ENCODE measurements at regions not wholly inside any gene's neighbourhood (a gene's known extent, or its start where the extent isn't known, plus 50 kb on each side); places are given as distances from the start of the nearest gene placed in this dataset.
A peak's percentile ranks its signal among the peaks of the same experiment; 100 is the strongest.

GRCh38 chr11:95674657-95675358 is 114.8 kb downstream of the FAM76B start:
- Histone ChIP-seq H4K20me1 (ENCODE audit: low read depth) (no peaks in the 10 kb centered on the region), H2AFZ (replicated peaks) (peak overlapping the region; percentile 5), H3K4me3 (no peak overlapping the region), H3K27me3 (no peaks in the 10 kb centered on the region), H3K9ac (no peak overlapping the region), H3K4me1 (peaks cover 28% of the 10 kb centered on the region), H3F3A (ENCODE audit: low read depth) (peaks cover 16% of the 10 kb centered on the region), H3K27ac (peak overlapping the region; percentile 60), H3K9me3 (ENCODE audit: low read depth) (no peaks in the 10 kb centered on the region), H3K4me2 (peak overlapping the region; percentile 33), H3K36me3 (no peaks in the 10 kb centered on the region), H3K79me2 (ENCODE audit: low read depth) (no peaks in the 10 kb centered on the region)
- Mint-ChIP-seq H3K4me3 (no peak overlapping the region), H3K27me3 (ENCODE audit: insufficient read depth, low read depth) (no peaks in the 10 kb centered on the region), H3K36me3 (no peaks in the 10 kb centered on the region), H3K4me1 (peaks cover 13% of the 10 kb centered on the region), H3K27ac (peak overlapping the region; percentile 33), H3K9me3 (no peaks in the 10 kb centered on the region)
- DNase-seq (ENCODE audit: low spot score): no peak
- TF ChIP-seq EZH2phosphoT487 (IDR thresholded peaks at IDR 0.05) (no peak), EZH2 (IDR thresholded peaks at IDR 0.05) (no peak), CTCF (IDR thresholded peaks at IDR 0.05) (no peak)

- Mint-ChIP-seq H3K36me3 (no peaks in the 10 kb centered on the region), H3K4me3 (no peak overlapping the region), H3K27ac (no peak overlapping the region), H3K9me3 (no peaks in the 10 kb centered on the region), H3K4me1 (peaks cover 13% of the 10 kb centered on the region), H3K27me3 (ENCODE audit: insufficient read depth, low read depth) (no peaks in the 10 kb centered on the region)
- no peaks in the 10 kb centered on the region for H3K36me3 ChIP-seq
- TF ChIP-seq CTCF (IDR thresholded peaks at IDR 0.05) (no peak), EZH2 (IDR thresholded peaks at IDR 0.05) (no peak), EZH2phosphoT487 (IDR thresholded peaks at IDR 0.05) (no peak)
- no peaks in the 10 kb centered on the region for H3K79me2 ChIP-seq (ENCODE audit: low read depth)
- no peak for DNase-seq (ENCODE audit: low spot score)
- H3K9ac ChIP-seq: no peak overlapping the region
- no peak overlapping the region for H3K27ac ChIP-seq
- peaks cover 18% of the 10 kb centered on the region for H3K4me1 ChIP-seq
- H3K27me3 ChIP-seq: no peaks in the 10 kb centered on the region
- no peak overlapping the region for H2AFZ ChIP-seq (replicated peaks)
- no peak overlapping the region for H3K4me2 ChIP-seq
- H3K4me3 ChIP-seq: no peak overlapping the region
- H3F3A ChIP-seq (ENCODE audit: low read depth): peaks cover 16% of the 10 kb centered on the region
- H3K9me3 ChIP-seq (ENCODE audit: low read depth): no peaks in the 10 kb centered on the region
- no peaks in the 10 kb centered on the region for H4K20me1 ChIP-seq (ENCODE audit: low read depth)
Measured at GRCh38 chr11:95671768-95672167, 117.8 kb downstream of the FAM76B start.

- Histone ChIP-seq H3K27me3 (no peaks in the 10 kb centered on the region), H3K9me3 (ENCODE audit: low read depth) (no peaks in the 10 kb centered on the region), H3K9ac (no peak overlapping the region), H3K79me2 (ENCODE audit: low read depth) (no peaks in the 10 kb centered on the region), H3F3A (ENCODE audit: low read depth) (no peaks in the 10 kb centered on the region), H3K27ac (no peak overlapping the region), H3K4me1 (no peaks in the 10 kb centered on the region), H3K4me3 (no peak overlapping the region), H3K36me3 (no peaks in the 10 kb centered on the region), H4K20me1 (ENCODE audit: low read depth) (no peaks in the 10 kb centered on the region), H3K4me2 (no peak overlapping the region), H2AFZ (replicated peaks) (no peak overlapping the region)
- no peak overlapping the region for H3K4me3 Mint-ChIP-seq
- no peaks in the 10 kb centered on the region for H3K36me3 Mint-ChIP-seq
- peaks cover 4% of the 10 kb centered on the region for H3K9me3 Mint-ChIP-seq
- H3K4me1 Mint-ChIP-seq: no peaks in the 10 kb centered on the region
- no peaks in the 10 kb centered on the region for H3K27me3 Mint-ChIP-seq (ENCODE audit: insufficient read depth, low read depth)
- DNase-seq (ENCODE audit: low spot score): no peak
- TF ChIP-seq EZH2phosphoT487 (IDR thresholded peaks at IDR 0.05) (no peak), CTCF (IDR thresholded peaks at IDR 0.05) (no peak), EZH2 (IDR thresholded peaks at IDR 0.05) (no peak)
- no peak overlapping the region for H3K27ac Mint-ChIP-seq
Measured at GRCh38 chr11:95668131-95668530, 121.5 kb downstream of the FAM76B start.
